ENCODE measurements at regions not wholly inside any gene's neighbourhood (a gene's known extent, or its start where the extent isn't known, plus 50 kb on each side); places are given as distances from the start of the nearest gene placed in this dataset.

DNA sequence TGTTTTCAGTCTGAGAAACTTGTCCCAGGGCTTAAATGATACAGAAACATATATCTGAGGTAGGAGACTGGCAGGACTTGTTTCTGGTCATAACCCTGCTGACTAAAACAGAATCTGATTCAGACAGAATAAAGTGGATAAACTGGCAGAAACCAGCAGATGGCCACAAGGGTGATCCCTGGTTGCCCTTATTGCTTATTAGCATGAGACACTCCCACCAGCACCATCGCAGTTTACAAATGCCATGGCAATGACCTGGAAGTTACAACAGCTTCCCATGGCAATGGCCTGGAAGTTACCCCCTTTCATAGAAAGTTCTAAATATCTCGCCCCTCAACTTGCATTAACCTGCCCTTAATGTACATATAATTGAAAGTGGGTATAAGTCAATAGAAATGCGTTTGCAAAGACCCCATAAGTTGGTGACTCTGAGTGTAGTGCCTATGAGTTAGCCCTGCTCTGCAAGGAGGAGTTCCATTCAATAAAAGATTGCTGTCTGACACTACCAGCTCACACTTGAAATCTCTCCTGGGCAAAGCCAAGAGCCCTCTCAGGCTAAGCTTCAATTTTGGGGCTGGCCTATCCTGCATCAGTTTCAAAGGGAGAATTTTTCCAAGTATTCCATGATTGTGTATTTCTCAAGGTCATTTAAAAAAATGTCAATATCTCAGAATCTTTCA lies 52.9 kb upstream of the PAGE5 start:
- CTCF ChIA-PET, result no interaction called here
- no peak for DNase-seq
- no peak for ATAC-seq
- H3K27ac Mint-ChIP-seq, result no peak overlapping the region
- H3K4me1 Mint-ChIP-seq, result no peaks in the 10 kb centered on the region
- no peaks in the 10 kb centered on the region for H3K27me3 Mint-ChIP-seq
- H3K9me3 Mint-ChIP-seq (ENCODE audit: low read depth), result no peaks in the 10 kb centered on the region
- intact Hi-C loops (cut with DNase I, micrococcal nuclease), result loop anchor here in 1 of 2 experiments (10.0 kb wide), 2 partner anchors 588 to 1482 kb away; partner anchors contain the start of gene HUWE1
- POLR2A ChIA-PET, result no interaction called here
- no peak overlapping the region for H3K4me3 Mint-ChIP-seq
- H3K36me3 Mint-ChIP-seq (ENCODE audit: low read depth), result no peaks in the 10 kb centered on the region

DNA sequence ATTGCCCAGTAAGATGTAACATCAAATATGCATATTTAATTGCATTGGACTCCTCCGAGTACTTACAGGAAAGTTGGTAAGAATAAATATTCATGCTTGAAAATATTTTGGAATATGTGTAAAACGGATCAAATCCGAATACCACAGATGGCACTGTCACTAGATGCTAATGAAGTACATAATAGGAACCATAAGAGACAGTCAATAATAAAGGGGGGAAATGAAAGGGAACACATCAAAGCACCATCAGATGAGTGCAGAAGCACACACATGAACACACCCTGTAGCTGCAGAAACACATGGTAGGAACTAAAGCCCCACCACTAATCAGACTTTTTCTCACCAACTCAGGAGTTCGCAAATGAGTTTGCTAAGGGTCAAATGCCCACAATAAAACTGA lies 52.2 kb upstream of the PAGE5 start:
- H3K36me3 Mint-ChIP-seq (ENCODE audit: low read depth), result no peaks in the 10 kb centered on the region
- no peak overlapping the region for H3K4me3 Mint-ChIP-seq
- POLR2A ChIA-PET, result no interaction called here
- H3K4me1 Mint-ChIP-seq, result no peaks in the 10 kb centered on the region
- CTCF ChIA-PET, result no interaction called here
- no peak for ATAC-seq
- no peaks in the 10 kb centered on the region for H3K27me3 Mint-ChIP-seq
- no peak for DNase-seq
- H3K9me3 Mint-ChIP-seq (ENCODE audit: low read depth), result no peaks in the 10 kb centered on the region
- intact Hi-C loops (cut with DNase I, micrococcal nuclease), result loop anchor here in 1 of 2 experiments (10.0 kb wide), 2 partner anchors 587 to 1483 kb away; partner anchors contain the start of gene HUWE1
- no peak overlapping the region for H3K27ac Mint-ChIP-seq

DNA sequence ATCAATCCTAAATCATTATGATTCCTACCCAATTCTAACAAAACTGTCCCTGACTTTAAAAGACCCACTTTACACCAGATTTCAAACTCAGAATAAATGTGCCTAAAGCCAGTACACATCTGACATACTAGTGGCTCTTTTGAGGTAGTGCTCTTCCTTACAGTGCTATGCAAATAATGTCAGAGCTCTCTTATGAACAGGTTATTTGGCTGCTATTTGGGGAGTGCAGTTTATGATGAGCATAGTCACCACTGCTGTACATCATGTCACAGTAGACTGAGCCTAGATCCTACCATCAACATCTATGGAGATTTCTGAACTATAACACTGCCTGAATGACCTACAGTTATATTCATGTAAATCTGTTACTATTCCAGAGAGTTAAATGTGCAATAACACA lies 50.4 kb upstream of the PAGE5 start:
- CTCF ChIA-PET, result no interaction called here

More for the DNA sequence above, 50.4 kb upstream of the PAGE5 start:
- intact Hi-C loops (cut with DNase I, micrococcal nuclease), result loop anchor here in 1 of 2 experiments (10.0 kb wide), 2 partner anchors 585 to 1485 kb away; partner anchors contain the start of gene HUWE1
- Mint-ChIP-seq H3K4me3 (no peak overlapping the region), H3K4me1 (no peaks in the 10 kb centered on the region), H3K27ac (no peak overlapping the region), H3K9me3 (ENCODE audit: low read depth) (no peaks in the 10 kb centered on the region), H3K27me3 (no peaks in the 10 kb centered on the region), H3K36me3 (ENCODE audit: low read depth) (no peaks in the 10 kb centered on the region)
- DNase-seq (no peak), ATAC-seq (no peak)
- POLR2A ChIA-PET, result no interaction called here

Data from activated CD4-positive, alpha-beta T cell treated with anti-CD3 and anti-CD28 coated beads for 36 hours (primary cell).